T1000 (cell line): ENCODE measurements at regions not wholly inside any gene's neighbourhood (a gene's known extent, or its start where the extent isn't known, plus 50 kb on each side); places are given as distances from the start of the nearest gene placed in this dataset.

Experiments used
- DNase-seq: peaks from one replicate; lab custom pipeline; 2025; ENCODE audit warnings: mixed read lengths; lab: John Stamatoyannopoulos, UW

DNA sequence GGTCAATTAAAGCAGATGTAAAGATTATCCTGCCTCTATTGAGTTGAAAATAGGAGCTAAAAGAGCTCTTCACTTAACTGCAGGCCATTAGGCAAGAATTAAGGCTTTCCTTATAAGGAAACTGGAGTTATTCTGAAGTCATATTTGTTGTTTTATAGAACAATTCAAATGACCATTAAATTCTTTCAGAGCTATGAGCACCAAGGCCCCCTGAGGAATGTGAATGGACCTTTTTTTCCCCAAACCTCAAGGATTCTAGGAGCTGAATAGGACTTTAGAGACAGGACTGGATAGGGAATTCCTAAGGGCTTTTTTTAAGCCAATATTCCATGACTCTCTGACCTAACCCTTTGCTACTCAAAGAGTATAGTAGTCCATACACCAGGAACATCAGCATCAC is 565.7 kb upstream of the BTBD3 start:
- no peak for DNase-seq

GRCh38 chr20:11354846-11355245 is 562.8 kb upstream of the BTBD3 start:
- DNase-seq: no peak

DNA sequence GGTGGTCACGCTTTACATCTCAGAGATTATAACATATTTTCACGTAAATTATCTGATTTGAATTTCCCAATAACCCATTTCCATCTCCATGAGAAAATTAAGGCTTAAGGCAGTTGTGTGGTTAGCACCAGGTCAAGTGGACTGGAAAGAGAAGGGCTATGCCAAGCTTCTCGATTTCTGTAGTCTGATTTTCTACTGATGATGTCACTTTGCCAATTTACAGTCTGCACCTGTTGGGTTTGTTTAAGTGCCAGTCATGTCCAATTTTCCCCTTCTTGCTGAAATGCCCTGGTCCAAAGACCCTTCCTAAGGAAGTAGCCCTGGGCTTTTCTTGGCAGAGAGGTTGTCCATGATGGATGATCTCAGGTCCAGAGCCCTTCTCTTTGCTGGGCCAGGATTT is 562.3 kb upstream of the BTBD3 start:
- no peak for DNase-seq

DNA sequence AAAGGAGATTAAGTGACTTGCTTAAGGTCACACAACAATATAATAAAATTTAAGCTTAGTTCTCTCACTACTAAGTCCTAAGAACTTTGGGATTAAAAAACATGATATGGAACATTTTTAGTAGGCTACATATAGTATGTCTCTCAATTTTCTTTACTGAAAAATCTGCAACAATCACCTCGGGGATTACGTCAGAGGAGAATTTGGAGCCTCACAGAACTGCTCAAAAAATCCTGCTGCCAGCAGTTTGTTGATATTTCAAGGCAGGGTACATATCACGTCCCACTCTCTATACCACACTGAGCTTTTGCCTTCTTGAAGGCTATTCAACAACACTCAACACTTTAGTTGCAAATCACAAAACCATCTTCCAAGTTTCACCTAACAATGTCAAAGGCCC is 561.6 kb upstream of the BTBD3 start:
- no peak for DNase-seq

DNA sequence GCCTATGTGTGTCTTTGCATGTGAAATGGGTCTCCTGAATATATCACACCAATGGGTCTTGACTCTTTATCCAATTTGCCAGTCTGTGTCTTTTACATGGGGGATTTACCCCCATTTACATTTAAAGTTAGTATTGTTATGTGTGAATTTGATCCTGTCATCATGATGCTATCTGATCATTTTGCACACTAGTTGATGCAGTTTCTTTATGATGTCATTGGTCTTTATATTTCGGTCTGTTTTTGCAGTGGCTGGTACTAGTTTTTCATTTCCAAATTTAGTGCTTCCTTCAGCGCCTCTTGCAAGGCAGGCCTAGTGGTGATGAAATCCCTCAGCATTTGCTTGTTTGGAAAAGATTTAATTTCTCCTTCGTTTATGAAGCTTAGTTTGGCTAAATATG is 555.2 kb upstream of the BTBD3 start:
- no peak for DNase-seq

GRCh38 chr20:11364736-11365135 is 553.0 kb upstream of the BTBD3 start:
- no peak for DNase-seq

DNA sequence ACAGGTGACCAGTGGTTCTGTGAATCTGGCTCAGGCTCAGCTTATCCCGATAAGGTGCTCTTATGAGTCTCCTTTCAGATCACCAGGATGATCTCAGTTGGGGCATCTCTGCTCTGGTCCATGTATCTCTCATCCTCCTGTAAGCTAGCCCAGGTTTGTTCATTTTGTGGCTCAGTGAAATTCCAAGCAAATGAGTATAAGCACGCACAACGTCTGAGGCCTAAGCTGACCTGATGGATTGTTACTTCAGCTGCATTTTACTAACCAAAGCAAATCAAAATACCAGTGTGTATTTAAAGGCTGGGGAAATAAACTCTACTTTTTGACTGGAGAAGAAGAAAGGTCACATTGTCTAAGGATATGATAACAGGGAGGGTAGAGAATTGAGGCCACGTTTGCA is 551.0 kb upstream of the BTBD3 start:
- DNase-seq: no peak

DNA sequence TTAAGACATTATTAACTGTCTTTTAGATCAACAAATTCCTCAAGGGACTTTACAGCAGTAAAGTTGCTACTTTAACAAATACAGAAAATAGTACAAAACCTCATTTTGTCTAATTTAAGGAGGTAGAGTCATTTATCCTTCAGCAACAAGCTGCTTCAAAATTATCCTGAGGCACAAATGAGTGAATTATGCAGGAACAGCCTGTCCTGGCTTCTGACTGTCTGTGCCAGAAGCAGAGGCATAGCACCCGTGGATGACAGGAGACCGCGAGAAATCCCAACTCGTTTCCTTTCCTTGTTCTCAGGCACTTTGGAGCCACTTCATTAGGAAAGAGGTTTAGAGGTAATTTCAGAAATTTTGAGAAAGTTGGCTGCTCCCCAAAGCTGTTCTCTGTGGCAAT is 549.2 kb upstream of the BTBD3 start:
- DNase-seq: no peak

- DNase-seq: no peak
Measured at GRCh38 chr20:11368965-11369711, 548.6 kb upstream of the BTBD3 start.

DNA sequence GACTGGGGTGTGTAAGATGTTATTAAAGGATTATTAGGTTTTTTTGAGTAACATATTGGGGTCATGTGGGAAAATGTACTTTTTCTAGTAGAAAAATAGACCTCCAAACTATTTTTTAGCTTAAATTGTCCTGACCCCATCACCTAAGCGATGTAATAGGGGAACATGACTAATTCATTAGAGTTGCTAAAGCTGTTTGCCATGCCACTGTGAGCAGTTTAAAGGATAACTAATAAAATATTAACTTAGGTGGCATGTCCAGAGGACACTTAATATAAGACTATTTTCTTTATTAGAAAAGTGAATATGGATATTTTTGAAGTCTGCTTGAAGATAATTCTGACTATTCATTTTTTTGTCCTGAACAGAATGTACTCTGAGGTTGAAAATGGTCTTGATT is 545.9 kb upstream of the BTBD3 start:
- no peak for DNase-seq

DNA sequence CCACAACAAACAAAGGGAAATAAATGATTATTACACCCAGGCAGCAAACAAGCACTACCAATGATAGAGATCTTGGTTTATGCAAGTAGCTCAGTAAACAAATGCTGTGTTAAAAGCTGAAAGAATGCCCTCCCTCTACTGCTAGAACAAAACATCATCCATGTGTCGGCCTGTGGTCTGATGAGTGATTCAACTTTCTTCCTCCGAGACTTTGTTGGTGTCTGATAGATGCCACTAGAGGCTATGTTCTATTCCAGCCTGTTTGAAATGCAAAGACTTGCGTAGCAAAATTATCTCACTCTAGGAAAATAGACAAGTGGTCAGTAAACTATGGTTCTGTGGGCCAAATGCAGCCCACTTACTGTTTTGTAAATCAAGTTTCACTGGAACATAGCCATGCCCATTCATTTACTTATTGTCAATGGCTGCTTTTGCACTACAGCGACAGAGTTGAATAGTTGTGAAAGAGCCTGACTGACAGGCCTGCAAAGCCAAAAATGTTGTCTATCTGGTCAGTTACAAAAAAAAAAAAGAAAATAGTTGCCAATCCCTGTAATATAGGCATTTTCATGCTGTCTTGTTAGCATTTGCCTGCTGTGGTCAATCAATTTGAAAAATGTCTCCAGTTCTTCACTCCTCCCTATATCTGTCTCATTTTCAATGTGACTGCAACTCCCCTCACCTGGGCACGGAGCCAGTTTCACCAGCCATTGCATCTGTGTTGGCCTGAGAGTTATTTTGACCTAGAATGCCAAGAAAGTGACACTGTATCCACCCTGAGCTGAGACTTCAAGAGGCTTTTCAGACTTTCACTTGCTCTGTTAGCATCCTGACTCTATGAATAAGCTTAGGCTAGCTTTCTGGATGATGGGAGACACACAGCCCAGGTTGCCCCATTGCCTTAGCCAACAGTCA is 544.6 kb upstream of the BTBD3 start:
- no peak for DNase-seq

GRCh38 chr20:11375335-11375734 is 542.4 kb upstream of the BTBD3 start:
- no peak for DNase-seq

- no peak for DNase-seq
Measured at GRCh38 chr20:11375966-11376365, 541.7 kb upstream of the BTBD3 start.

- DNase-seq: no peak
Measured at GRCh38 chr20:11376420-11376819, 541.3 kb upstream of the BTBD3 start.

- peak; percentile 5 for DNase-seq
Measured at GRCh38 chr20:11376998-11377397, 540.7 kb upstream of the BTBD3 start.

GRCh38 chr20:11377761-11378160 is 539.9 kb upstream of the BTBD3 start:
- no peak for DNase-seq

- no peak for DNase-seq
Measured at GRCh38 chr20:11378252-11378651, 539.4 kb upstream of the BTBD3 start.

- no peak for DNase-seq
Measured at GRCh38 chr20:11379257-11380011, 538.3 kb upstream of the BTBD3 start.

GRCh38 chr20:11380283-11380682 is 537.4 kb upstream of the BTBD3 start:
- no peak for DNase-seq

DNA sequence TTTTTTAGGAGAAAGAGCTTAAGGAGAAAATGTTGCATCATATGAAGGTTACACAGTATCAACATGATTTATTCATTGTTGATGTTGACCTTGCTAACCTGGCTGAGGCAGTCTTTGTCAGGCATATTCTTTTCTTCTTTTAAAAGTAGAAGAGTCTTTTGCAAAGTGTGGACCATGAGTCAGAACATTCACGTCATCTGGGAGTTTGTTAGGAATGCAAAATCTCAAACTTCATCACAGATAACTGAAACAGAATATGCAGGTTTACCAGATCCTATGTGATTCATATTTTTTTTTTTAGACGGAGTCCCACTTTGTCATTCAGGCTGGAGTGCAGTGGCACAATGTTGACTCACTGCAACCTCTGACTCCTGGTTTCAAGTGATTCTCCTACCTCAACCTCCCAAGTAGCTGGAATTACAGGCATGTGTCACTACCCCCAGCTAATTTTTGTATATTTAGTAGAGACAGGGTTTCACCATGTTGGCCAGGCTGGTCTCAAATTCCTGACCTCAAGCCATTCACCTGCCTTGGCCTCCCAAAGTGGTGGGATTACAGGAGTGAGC is 530.4 kb upstream of the BTBD3 start:
- peak; percentile 46 for DNase-seq

DNA sequence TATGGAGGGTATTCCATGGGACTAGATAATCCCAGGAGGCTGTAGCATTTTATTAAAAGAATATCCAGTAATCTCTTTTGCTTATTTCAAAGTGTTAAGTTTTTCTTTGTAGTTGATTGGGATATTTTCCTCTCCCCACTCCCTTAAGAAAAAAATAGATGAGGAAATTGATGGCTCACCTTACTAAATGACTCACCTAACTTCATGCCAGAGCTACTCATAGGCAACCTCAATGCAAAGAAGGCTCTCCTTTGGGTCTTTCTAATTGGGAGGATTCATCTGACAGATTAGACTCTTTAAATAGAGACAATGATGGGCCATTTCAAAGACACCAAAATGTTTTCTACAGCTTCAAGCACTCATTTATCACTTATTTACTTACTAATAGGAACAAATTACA is 528.5 kb upstream of the BTBD3 start:
- DNase-seq: no peak

- no peak for DNase-seq
Measured at GRCh38 chr20:11391591-11391990, 526.1 kb upstream of the BTBD3 start.
